Panc1 (cell line): ENCODE measurements at regions not wholly inside any gene's neighbourhood (a gene's known extent, or its start where the extent isn't known, plus 50 kb on each side); places are given as distances from the start of the nearest gene placed in this dataset.

Experiments
- ATAC-seq: fragments of 200-7000 bp; cut with Tn5 transposase; 2 replicates; pipeline ENCODE4 v1.9.1; 2020; ENCODE audit warnings: mild to moderate bottlenecking, moderate library complexity
- BruUV-seq: library from RNA; stranded (reverse); fragments of 400-500 nt; replicated peaks from 2 replicates; lab custom pipeline; 2021; lab: Mats Ljungman, UMichigan
- CTCF ChIA-PET: fragments of 300-600 bp; sonication (Branson Sonifier 250); formaldehyde crosslinking; loops from one replicate; lab custom pipeline; 2022; ENCODE audit warnings: antibody characterized with exemption; lab: Charles Lee
- POLR2A ChIA-PET: fragments of 300-600 bp; sonication (Branson Sonifier 250); formaldehyde crosslinking; loops from one replicate; lab custom pipeline; 2022; ENCODE audit warnings: antibody characterized with exemption; lab: Charles Lee
- DNase-seq: peaks from one replicate; pipeline ENCODE4 v3.0.0-alpha.2; 2010; ENCODE audit warnings: low read depth, low spot score
- H3K27ac ChIP-seq: 2 replicates; pipeline ENCODE4 v1.5.1; 2011; ENCODE audit warnings: mild to moderate bottlenecking, low read length, inconsistent platforms
- H3K27me3 ChIP-seq: fragments of 200-500 bp; sonication (Bioruptor generic); 2 replicates; pipeline ENCODE4 v1.6.0; 2014; ENCODE audit warnings: low read length, inconsistent platforms; ENCODE audit not compliant: control insufficient read depth, insufficient read depth
- H3K36me3 ChIP-seq: fragments of 200-500 bp; sonication (Bioruptor generic); 2 replicates; pipeline ENCODE4 v1.5.1; 2014; ENCODE audit warnings: inconsistent platforms, mild to moderate bottlenecking, low read length, moderate library complexity; ENCODE audit not compliant: control insufficient read depth, insufficient read depth
- H3K4me1 ChIP-seq: 2 replicates; pipeline ENCODE4 v1.5.1; 2011; ENCODE audit warnings: inconsistent platforms, mild to moderate bottlenecking, low read length, moderate library complexity; ENCODE audit not compliant: control insufficient read depth, insufficient read depth
- H3K4me3 ChIP-seq, 2 experiments: 2 replicates each; pipeline ENCODE4 v1.5.1; 2011 to 2012; ENCODE audit warnings: low read depth in 2 of 2, low read length in 2 of 2, mild to moderate bottlenecking in 2 of 2, inconsistent platforms in 1 of 2, moderate library complexity in 1 of 2
- H3K9me3 ChIP-seq: fragments of 200-500 bp; sonication (Bioruptor generic); 2 replicates; pipeline ENCODE4 v1.5.1; 2014; ENCODE audit warnings: low read depth, mild to moderate bottlenecking, inconsistent platforms, low read length, moderate library complexity; ENCODE audit not compliant: control insufficient read depth, insufficient read depth
- POLR2AphosphoS5 ChIP-seq: IDR thresholded peaks from 2 replicates; pipeline ENCODE4 v1.6.1; 2012; ENCODE audit warnings: mild to moderate bottlenecking, low read depth, low read length, moderate library complexity
- SIN3A ChIP-seq: IDR thresholded peaks from 2 replicates; pipeline ENCODE4 v1.6.1; 2012; ENCODE audit warnings: low read depth, mild to moderate bottlenecking, low read length, moderate library complexity, borderline replicate concordance; ENCODE audit not compliant: insufficient read depth
- TCF7L2 ChIP-seq: IDR thresholded peaks from 2 replicates; pipeline ENCODE4 v1.6.1; 2011; ENCODE audit warnings: mild to moderate bottlenecking, low read depth, low read length, inconsistent platforms
- in situ Hi-C: cut with HindIII; loops from 2 replicates; pipeline ENCODE4 v1.10.0; 2016; ENCODE audit warnings: low sequenced_read_pairs, low pct_unique_long_range_greater_than_20kb
- intact Hi-C: fragments of 100-400 bp; cut with micrococcal nuclease; formaldehyde crosslinking; loops from one replicate; pipeline ENCODE4 v1.10.0; 2022; ENCODE audit not compliant: unreplicated experiment
- TF ChIP-seq, protein P1 (sequence below): fragments of 450-650 bp; IDR thresholded peaks from 2 replicates; pipeline ENCODE4 v1.5.1; 2017; ENCODE audit warnings: mild to moderate bottlenecking
- TF ChIP-seq, protein P2 (sequence below), 2 experiments: IDR thresholded peaks; 2 replicates each; pipeline ENCODE4 v1.6.1; 2011 to 2012; ENCODE audit warnings: low read depth in 2 of 2, control low read depth in 1 of 2, low read length in 1 of 2, mild to moderate bottlenecking in 1 of 2, moderate library complexity in 1 of 2; ENCODE audit not compliant: insufficient read depth in 1 of 2

DNA sequence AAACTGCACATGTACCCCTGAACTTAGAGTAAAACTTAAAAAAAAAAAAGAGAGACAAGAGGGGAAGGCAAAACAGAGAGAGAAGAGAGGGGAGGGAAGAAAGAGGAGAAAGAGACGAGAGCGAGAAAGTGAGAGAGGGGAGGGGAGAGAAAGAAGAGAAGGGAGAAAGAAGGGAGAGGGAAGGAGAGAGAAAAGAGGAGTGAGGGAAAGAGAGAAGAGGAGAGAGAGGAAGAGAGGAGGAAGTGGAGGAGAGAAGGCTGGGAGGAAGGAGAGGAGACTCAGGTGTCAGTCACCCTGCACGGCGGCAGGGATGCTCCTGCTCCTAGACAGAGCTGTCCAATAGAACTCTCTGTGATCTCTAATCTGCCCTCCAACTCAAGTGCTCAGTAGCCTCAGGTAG, 248.3 kb downstream of the MIAT start:
- POLR2A ChIA-PET = no interaction called here
- H3K27me3 ChIP-seq = no peaks in the 10 kb centered on the region

DNA sequence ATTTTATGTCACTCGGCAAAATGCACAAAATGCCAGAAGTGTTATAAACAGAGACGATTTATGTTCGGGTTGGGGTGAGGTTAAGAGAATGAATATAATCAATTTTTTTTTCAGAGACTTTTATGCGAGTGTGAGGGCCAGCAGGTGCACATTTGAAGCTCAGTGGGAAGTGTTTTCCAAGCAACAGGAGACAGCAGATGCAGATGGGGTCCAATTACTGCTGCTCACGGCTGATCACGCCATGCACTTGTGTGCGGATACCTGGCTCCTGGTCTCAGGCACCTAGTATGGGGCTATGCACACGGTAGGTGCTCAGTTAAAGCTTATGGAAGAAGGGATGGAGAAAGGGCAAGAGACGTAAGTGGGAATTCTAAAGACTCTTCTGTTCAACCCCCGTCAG, 249.1 kb downstream of the MIAT start:
- no peak overlapping the region for H3K4me3 ChIP-seq
- intact Hi-C loops (no loop called here), in situ Hi-C loops (no loop called here)
- ATAC-seq (no peak), DNase-seq (no peak)
- no peaks in the 10 kb centered on the region for H3K27me3 ChIP-seq
- TF ChIP-seq, protein P1, sequence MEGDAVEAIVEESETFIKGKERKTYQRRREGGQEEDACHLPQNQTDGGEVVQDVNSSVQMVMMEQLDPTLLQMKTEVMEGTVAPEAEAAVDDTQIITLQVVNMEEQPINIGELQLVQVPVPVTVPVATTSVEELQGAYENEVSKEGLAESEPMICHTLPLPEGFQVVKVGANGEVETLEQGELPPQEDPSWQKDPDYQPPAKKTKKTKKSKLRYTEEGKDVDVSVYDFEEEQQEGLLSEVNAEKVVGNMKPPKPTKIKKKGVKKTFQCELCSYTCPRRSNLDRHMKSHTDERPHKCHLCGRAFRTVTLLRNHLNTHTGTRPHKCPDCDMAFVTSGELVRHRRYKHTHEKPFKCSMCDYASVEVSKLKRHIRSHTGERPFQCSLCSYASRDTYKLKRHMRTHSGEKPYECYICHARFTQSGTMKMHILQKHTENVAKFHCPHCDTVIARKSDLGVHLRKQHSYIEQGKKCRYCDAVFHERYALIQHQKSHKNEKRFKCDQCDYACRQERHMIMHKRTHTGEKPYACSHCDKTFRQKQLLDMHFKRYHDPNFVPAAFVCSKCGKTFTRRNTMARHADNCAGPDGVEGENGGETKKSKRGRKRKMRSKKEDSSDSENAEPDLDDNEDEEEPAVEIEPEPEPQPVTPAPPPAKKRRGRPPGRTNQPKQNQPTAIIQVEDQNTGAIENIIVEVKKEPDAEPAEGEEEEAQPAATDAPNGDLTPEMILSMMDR = no peak
- no peak for TF ChIP-seq POLR2AphosphoS5
- TF ChIP-seq SIN3A = no peak
- TF ChIP-seq, protein P2, sequence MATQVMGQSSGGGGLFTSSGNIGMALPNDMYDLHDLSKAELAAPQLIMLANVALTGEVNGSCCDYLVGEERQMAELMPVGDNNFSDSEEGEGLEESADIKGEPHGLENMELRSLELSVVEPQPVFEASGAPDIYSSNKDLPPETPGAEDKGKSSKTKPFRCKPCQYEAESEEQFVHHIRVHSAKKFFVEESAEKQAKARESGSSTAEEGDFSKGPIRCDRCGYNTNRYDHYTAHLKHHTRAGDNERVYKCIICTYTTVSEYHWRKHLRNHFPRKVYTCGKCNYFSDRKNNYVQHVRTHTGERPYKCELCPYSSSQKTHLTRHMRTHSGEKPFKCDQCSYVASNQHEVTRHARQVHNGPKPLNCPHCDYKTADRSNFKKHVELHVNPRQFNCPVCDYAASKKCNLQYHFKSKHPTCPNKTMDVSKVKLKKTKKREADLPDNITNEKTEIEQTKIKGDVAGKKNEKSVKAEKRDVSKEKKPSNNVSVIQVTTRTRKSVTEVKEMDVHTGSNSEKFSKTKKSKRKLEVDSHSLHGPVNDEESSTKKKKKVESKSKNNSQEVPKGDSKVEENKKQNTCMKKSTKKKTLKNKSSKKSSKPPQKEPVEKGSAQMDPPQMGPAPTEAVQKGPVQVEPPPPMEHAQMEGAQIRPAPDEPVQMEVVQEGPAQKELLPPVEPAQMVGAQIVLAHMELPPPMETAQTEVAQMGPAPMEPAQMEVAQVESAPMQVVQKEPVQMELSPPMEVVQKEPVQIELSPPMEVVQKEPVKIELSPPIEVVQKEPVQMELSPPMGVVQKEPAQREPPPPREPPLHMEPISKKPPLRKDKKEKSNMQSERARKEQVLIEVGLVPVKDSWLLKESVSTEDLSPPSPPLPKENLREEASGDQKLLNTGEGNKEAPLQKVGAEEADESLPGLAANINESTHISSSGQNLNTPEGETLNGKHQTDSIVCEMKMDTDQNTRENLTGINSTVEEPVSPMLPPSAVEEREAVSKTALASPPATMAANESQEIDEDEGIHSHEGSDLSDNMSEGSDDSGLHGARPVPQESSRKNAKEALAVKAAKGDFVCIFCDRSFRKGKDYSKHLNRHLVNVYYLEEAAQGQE (IDR thresholded peaks at IDR 0.05; ENCODE audit: insufficient read depth in 1 of 2, low read depth in 2 of 2, low read length in 1 of 2) = no peak
- no peak for TF ChIP-seq TCF7L2
- POLR2A ChIA-PET = no interaction called here
- no peak overlapping the region for H3K27ac ChIP-seq
- no peaks in the 10 kb centered on the region for H3K9me3 ChIP-seq
- CTCF ChIA-PET = no interaction called here
- no peaks in the 10 kb centered on the region for H3K4me1 ChIP-seq
- no TSS peak for BruUV-seq
- no peaks in the 10 kb centered on the region for H3K36me3 ChIP-seq

More for the DNA sequence above, 248.3 kb downstream of the MIAT start:
- intact Hi-C loops = no loop called here
- no peak overlapping the region for H3K4me3 ChIP-seq
- CTCF ChIA-PET = no interaction called here
- no peaks in the 10 kb centered on the region for H3K4me1 ChIP-seq
- no peak for ATAC-seq
- H3K27ac ChIP-seq = no peak overlapping the region
- no TSS peak for BruUV-seq
- DNase-seq = no peak
- in situ Hi-C loops = no loop called here
- TF ChIP-seq, protein P2 (IDR thresholded peaks at IDR 0.05; ENCODE audit: insufficient read depth in 1 of 2, low read depth in 2 of 2, low read length in 1 of 2) = no peak
- TF ChIP-seq, protein P1 = no peak
- no peak for TF ChIP-seq POLR2AphosphoS5
- no peak for TF ChIP-seq SIN3A
- TF ChIP-seq TCF7L2 = no peak
- H3K9me3 ChIP-seq = no peaks in the 10 kb centered on the region
- H3K36me3 ChIP-seq = no peaks in the 10 kb centered on the region
